DOHH2 (cell line): ENCODE measurements at regions not wholly inside any gene's neighbourhood (a gene's known extent, or its start where the extent isn't known, plus 50 kb on each side); places are given as distances from the start of the nearest gene placed in this dataset.

Experiments
- CTCF ChIP-seq: fragments of 200-600 bp; sonication (generic); IDR thresholded peaks from one replicate; pipeline ENCODE4 v1.5.1; 2014; ENCODE audit warnings: antibody characterized with exemption, mild to moderate bottlenecking, low read depth, low read length; ENCODE audit not compliant: poor library complexity, severe bottlenecking
- EZH2phosphoT487 ChIP-seq: fragments of 200-600 bp; sonication (generic); IDR thresholded peaks from 2 replicates; pipeline ENCODE4 v1.6.1; 2017; ENCODE audit warnings: borderline replicate concordance, mild to moderate bottlenecking, antibody characterized with exemption, low read length, moderate library complexity, mixed read lengths

DNA sequence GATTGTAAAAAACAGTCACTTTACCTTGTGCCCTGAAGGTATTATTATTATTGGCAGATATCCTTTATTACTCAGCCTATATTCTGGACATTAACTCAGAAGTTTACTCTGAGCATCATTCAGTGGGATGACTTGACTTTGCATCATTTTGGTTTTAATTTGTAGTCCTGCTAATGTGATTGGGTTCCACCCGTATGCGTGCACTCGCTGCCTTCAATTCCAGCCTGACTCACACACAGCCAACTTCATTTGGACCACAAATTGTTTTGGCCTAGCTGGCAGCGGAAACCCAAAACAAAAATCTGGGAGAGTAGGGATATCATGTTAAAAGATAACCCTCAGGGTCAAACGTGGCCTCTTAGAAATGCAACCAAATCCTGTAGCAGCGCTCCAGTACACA is 704.4 kb upstream of the SLC35B3 start:
- TF ChIP-seq CTCF (no peak), EZH2phosphoT487 (no peak)
